A549 (cell line): ENCODE measurements at regions not wholly inside any gene's neighbourhood (a gene's known extent, or its start where the extent isn't known, plus 50 kb on each side); places are given as distances from the start of the nearest gene placed in this dataset.
A peak's percentile ranks its signal among the peaks of the same experiment; 100 is the strongest.

Experiments
- ATAC-seq, 2 experiments: fragments of 200-7000 bp in 1 of 2; fragments of >200 bp in 1 of 2; cut with Nextera tagmentation in 1 of 2; cut with Tn5 transposase in 1 of 2; 3 replicates each; pipeline versions ENCODE4 v1.8.0 to v1.9.1; 2018 to 2020; ENCODE audit warnings: mild to moderate bottlenecking in 1 of 2, moderate library complexity in 1 of 2
- CTCF ChIA-PET: fragments of 300-600 bp; sonication (Branson Sonifier 250); formaldehyde crosslinking; extraction: SDS; loops from one replicate; lab custom pipeline; 2021; ENCODE audit warnings: antibody characterized with exemption, inconsistent platforms; lab: Yijun Ruan, JAX
- POLR2A ChIA-PET: fragments of 350-600 bp; formaldehyde crosslinking; extraction: SDS; loops from one replicate; lab custom pipeline; 2021; ENCODE audit warnings: antibody characterized with exemption, inconsistent platforms; lab: Yijun Ruan, JAX
- DNase-seq, 2 experiments: peaks; one replicate each; pipeline versions ENCODE4 v3.0.0 to v3.0.0-alpha.2; 2011 to 2016; ENCODE audit warnings: low read depth in 1 of 2, low spot score in 1 of 2
- FAIRE-seq: peaks from 2 replicates; lab custom pipeline; 2011; peaks lifted over from hg19 to GRCh38; lab: Jason Lieb, UNC
- H3K27ac ChIP-seq, 2 experiments: fragments of >200 bp; sonication (Bioruptor Twin); formaldehyde crosslinking; 3 replicates each; pipeline ENCODE4 v1.5.1; 2016 to 2017
- H3K4me1 ChIP-seq: fragments of >200 bp; sonication (Bioruptor Twin); formaldehyde crosslinking; 3 replicates; pipeline ENCODE4 v1.6.1; 2016
- H3K4me2 ChIP-seq: fragments of >200 bp; sonication (Bioruptor Twin); formaldehyde crosslinking; 3 replicates; pipeline ENCODE4 v1.6.1; 2016
- H3K4me3 ChIP-seq: fragments of >200 bp; sonication (Bioruptor Twin); formaldehyde crosslinking; 3 replicates; pipeline ENCODE4 v1.5.1; 2016
- H3K9me3 ChIP-seq: fragments of >200 bp; sonication (Bioruptor Twin); formaldehyde crosslinking; 3 replicates; pipeline ENCODE4 v1.6.1; 2016
- CBX2 ChIP-seq: fragments of 200-600 bp; sonication (generic); IDR thresholded peaks from 2 replicates; pipeline ENCODE4 v1.6.1; 2016; ENCODE audit warnings: low read depth, mild to moderate bottlenecking, borderline replicate concordance
- CBX8 ChIP-seq: fragments of 200-600 bp; sonication (generic); IDR thresholded peaks from 2 replicates; pipeline ENCODE4 v1.6.1; 2016
- CHD2 ChIP-seq: fragments of 150-350 bp; IDR thresholded peaks from 2 replicates; pipeline ENCODE4 v1.6.1; 2014; ENCODE audit warnings: low read length; ENCODE audit not compliant: partially characterized antibody
- ESRRA ChIP-seq: fragments of 150-350 bp; IDR thresholded peaks from 2 replicates; pipeline ENCODE4 v1.6.1; 2014; ENCODE audit warnings: mild to moderate bottlenecking, low read length, borderline replicate concordance
- FOSL2 ChIP-seq, 2 experiments: fragments of 450-650 bp in 1 of 2; fragments of >200 bp in 1 of 2; sonication (Bioruptor Twin) in 1 of 2; formaldehyde crosslinking; IDR thresholded peaks; 2 replicates each; pipeline versions ENCODE4 v1.5.0 to v1.6.1; 2016 to 2020; ENCODE audit warnings: mild to moderate bottlenecking in 1 of 2, moderate library complexity in 1 of 2
- GATA3 ChIP-seq: IDR thresholded peaks from 2 replicates; pipeline ENCODE4 v1.6.1; 2012; ENCODE audit warnings: borderline replicate concordance
- HEYL ChIP-seq: fragments of 250-450 bp; sonication (Bioruptor Pico); IDR thresholded peaks from 2 replicates; pipeline ENCODE4 v1.8.0; 2021; ENCODE audit warnings: mild to moderate bottlenecking, moderate library complexity
- HOXA7 ChIP-seq: fragments of 250-450 bp; sonication (Bioruptor Pico); IDR thresholded peaks from 2 replicates; pipeline ENCODE4 v1.5.0; 2020; ENCODE audit warnings: mild to moderate bottlenecking, moderate library complexity
- HOXB5 ChIP-seq: fragments of 250-450 bp; sonication (Bioruptor Pico); IDR thresholded peaks from 2 replicates; pipeline ENCODE4 v1.5.0; 2020; ENCODE audit warnings: mild to moderate bottlenecking, moderate library complexity
- KDM5A ChIP-seq: fragments of 200-600 bp; sonication (generic); IDR thresholded peaks from 2 replicates; pipeline ENCODE4 v1.6.1; 2016; ENCODE audit warnings: antibody characterized with exemption, mild to moderate bottlenecking
- MAFK ChIP-seq: fragments of 450-650 bp; IDR thresholded peaks from 2 replicates; pipeline ENCODE4 v1.6.1; 2014; ENCODE audit not compliant: partially characterized antibody
- NPAS2 ChIP-seq: fragments of 250-450 bp; sonication (Bioruptor Pico); IDR thresholded peaks from 2 replicates; pipeline ENCODE4 v1.8.0; 2022; ENCODE audit warnings: mild to moderate bottlenecking, moderate library complexity, borderline replicate concordance
- PHF8 ChIP-seq: fragments of 200-600 bp; sonication (generic); IDR thresholded peaks from 2 replicates; pipeline ENCODE4 v1.6.1; 2016; ENCODE audit warnings: low read depth, mild to moderate bottlenecking, antibody characterized with exemption, moderate library complexity, borderline replicate concordance
- RARB ChIP-seq: fragments of 250-450 bp; sonication (Bioruptor Pico); IDR thresholded peaks from 2 replicates; pipeline ENCODE4 v1.8.0; 2021; ENCODE audit warnings: mild to moderate bottlenecking, moderate library complexity
- RNF2 ChIP-seq: fragments of 200-600 bp; sonication (generic); IDR thresholded peaks from 2 replicates; pipeline ENCODE4 v1.6.1; 2016; ENCODE audit warnings: low read depth, mild to moderate bottlenecking, antibody characterized with exemption, moderate library complexity, borderline replicate concordance
- TFCP2L1 ChIP-seq: fragments of 250-450 bp; sonication (Bioruptor Pico); IDR thresholded peaks from 2 replicates; pipeline ENCODE4 v1.5.0; 2021; ENCODE audit warnings: mild to moderate bottlenecking
- ZC3H11A ChIP-seq: fragments of 450-650 bp; IDR thresholded peaks from 2 replicates; pipeline ENCODE4 v1.6.1; 2014; ENCODE audit warnings: antibody characterized with exemption, mild to moderate bottlenecking
- ZSCAN20 ChIP-seq: fragments of 250-450 bp; sonication (Bioruptor Pico); IDR thresholded peaks from 2 replicates; pipeline ENCODE4 v1.8.0; 2022; ENCODE audit warnings: mild to moderate bottlenecking, moderate library complexity
- WGBS: methylation state at CpG from one replicate; pipeline ENCODE4 v1.1.6; 2017; ENCODE audit errors: missing lambda C conversion rate; 5-methylcytosine and 5-hydroxymethylcytosine counted together
- TF ChIP-seq, protein P1 (sequence below): fragments of 450-650 bp; IDR thresholded peaks from 2 replicates; pipeline ENCODE4 v1.6.1; 2014; ENCODE audit warnings: antibody characterized with exemption
- TF ChIP-seq, protein P2 (sequence below): fragments of 150-350 bp; IDR thresholded peaks from 2 replicates; pipeline ENCODE4 v1.6.1; 2014; ENCODE audit warnings: low read depth, mild to moderate bottlenecking, low read length

DNA sequence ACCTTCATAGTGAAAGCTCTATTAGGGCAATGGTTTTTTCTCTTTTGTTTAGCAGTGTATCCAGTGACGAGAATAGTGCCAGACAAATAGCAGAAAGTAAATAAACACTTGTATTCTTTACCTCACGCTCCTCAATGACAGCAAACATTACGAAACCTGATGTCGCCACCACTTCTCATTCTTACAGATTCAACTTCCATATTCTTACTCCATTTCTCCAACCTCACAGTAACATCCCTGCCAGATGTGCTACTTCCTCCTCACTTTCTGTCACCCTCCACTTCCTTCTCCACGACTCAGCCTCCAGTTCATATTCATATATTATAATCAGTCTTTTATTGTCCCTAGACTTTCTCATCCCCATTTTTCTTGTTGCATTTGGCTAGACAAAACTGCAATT, 1956.2 kb upstream of the AGA start:
- Histone ChIP-seq H3K4me3 (no peak overlapping the region), H3K4me2 (no peak overlapping the region), H3K4me1 (no peaks in the 10 kb centered on the region), H3K9me3 (no peaks in the 10 kb centered on the region), H3K27ac (no peak overlapping the region)
- no peak for DNase-seq
- CTCF ChIA-PET = interaction anchor here (0.6 kb wide), 1 partner anchor 840 kb away, joined by 3 read pairs; no protein-coding TSS in a partner anchor
- 10% methylated on average over 5 of the region's 5 CpGs for WGBS
- no peak for FAIRE-seq
- POLR2A ChIA-PET = no interaction called here
- no peak for ATAC-seq
- TF ChIP-seq RNF2 = no peak
- no peak for TF ChIP-seq TFCP2L1 (CRISPR knock-in tag)
- no peak for TF ChIP-seq FOSL2 (IDR thresholded peaks at IDR 0.05)
- TF ChIP-seq FOSL2 (CRISPR knock-in tag; IDR thresholded peaks at IDR 0.05) = no peak

DNA sequence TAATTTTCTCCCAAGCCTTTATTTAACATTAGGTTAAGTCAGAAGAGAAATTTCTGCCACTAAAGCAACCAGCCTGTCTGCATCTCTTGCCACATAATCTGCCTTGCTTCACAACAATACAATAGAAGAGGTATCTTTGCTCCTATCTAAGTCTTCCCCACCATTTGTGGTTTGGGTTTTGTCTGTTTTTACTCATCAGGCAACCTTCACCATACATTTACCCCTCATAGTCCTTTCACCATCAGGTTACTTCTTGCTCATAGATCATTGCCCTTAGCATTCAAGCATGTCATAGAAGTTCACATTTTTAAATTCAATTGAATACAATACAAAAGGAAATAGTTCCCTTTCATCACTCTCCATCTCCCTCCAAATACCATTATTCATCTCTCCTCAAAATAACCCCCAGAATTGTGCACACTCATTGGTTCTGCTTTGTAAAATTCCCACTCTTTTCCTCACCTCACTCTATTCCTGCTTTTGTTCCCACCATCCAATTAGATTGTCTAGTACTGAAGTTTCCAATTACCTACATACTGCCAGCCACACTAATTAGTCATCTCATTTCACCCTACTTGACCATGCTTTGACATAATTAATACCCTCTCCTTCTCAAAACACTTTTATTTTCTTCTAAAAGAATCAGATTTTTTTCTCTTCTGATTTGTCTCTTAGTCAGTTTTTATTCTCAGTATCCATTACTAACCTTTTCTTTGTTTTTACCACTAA, 1957.0 kb upstream of the AGA start:
- Histone ChIP-seq H3K4me3 (no peak overlapping the region), H3K27ac (no peak overlapping the region), H3K9me3 (no peaks in the 10 kb centered on the region), H3K4me1 (no peaks in the 10 kb centered on the region), H3K4me2 (no peak overlapping the region)
- ChIA-PET POLR2A (no interaction called here), CTCF (no interaction called here)
- ATAC-seq = no peak
- TF ChIP-seq FOSL2 (IDR thresholded peaks at IDR 0.05) = no peak
- no peak for TF ChIP-seq FOSL2 (CRISPR knock-in tag; IDR thresholded peaks at IDR 0.05)
- TF ChIP-seq NPAS2 = no peak
- TF ChIP-seq KDM5A = no peak
- TF ChIP-seq RNF2 = no peak
- TF ChIP-seq HEYL (CRISPR knock-in tag) = no peak
- TF ChIP-seq, protein P1, sequence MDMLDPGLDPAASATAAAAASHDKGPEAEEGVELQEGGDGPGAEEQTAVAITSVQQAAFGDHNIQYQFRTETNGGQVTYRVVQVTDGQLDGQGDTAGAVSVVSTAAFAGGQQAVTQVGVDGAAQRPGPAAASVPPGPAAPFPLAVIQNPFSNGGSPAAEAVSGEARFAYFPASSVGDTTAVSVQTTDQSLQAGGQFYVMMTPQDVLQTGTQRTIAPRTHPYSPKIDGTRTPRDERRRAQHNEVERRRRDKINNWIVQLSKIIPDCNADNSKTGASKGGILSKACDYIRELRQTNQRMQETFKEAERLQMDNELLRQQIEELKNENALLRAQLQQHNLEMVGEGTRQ = no peak
- no peak for TF ChIP-seq HOXB5
- TF ChIP-seq HOXA7 (CRISPR knock-in tag) = no peak
- FAIRE-seq = no peak
- DNase-seq = no peak

DNA sequence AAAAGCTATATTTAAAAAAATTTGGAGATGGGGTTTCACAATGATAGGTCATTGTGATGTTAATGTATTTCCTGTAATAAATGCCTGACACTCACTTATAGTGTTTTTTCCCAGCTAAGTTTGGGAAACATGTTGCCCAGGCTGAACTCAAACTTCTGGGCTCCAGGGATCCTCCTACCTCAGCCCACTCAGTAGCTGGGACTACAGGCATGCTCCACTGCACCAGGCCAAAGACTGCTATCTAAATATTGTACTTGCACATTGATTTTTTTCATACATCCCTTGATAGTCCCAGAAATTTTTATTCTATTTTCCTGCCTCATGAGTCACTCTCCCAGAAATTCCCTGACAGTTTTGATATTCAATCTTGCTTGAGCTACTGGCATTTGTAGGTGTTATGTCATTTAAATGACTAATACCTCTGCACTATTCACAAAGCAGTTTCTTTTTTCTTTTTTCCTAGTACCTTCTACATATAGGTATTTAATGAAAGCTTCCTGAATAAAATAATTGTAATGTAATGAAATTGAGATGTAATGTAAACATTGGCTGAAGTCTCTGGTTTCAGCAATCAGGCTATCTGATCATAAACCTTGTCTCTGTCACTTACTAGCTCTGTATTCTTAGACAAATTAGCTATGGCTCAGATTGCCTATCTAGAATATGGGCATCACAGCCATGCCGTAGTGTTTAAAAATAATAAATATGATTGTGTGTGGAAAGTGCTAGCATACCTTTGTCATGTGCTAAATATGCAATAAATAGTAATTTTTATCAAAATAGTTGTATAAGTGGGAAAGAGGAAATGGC, 1973.0 kb upstream of the AGA start:
- ATAC-seq (no peak), FAIRE-seq (no peak), DNase-seq (no peak)
- H3K9me3 ChIP-seq = no peaks in the 10 kb centered on the region
- no peak overlapping the region for H3K4me3 ChIP-seq
- ChIA-PET POLR2A (no interaction called here), CTCF (no interaction called here)
- 26% methylated on average over 1 of the region's 1 CpG for WGBS
- TF ChIP-seq ZSCAN20 (CRISPR knock-in tag) (no peak), CHD2 (no peak), ESRRA (no peak), CBX2 (no peak), PHF8 (no peak), MAFK (no peak), CBX8 (no peak), GATA3 (no peak), RARB (CRISPR knock-in tag) (no peak), ZC3H11A (no peak)
- TF ChIP-seq, protein P2, sequence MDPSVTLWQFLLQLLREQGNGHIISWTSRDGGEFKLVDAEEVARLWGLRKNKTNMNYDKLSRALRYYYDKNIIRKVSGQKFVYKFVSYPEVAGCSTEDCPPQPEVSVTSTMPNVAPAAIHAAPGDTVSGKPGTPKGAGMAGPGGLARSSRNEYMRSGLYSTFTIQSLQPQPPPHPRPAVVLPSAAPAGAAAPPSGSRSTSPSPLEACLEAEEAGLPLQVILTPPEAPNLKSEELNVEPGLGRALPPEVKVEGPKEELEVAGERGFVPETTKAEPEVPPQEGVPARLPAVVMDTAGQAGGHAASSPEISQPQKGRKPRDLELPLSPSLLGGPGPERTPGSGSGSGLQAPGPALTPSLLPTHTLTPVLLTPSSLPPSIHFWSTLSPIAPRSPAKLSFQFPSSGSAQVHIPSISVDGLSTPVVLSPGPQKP = no peak
- peaks cover 3% of the 10 kb centered on the region; the same call in 1 of the 3 replicates for H3K4me1 ChIP-seq
- H3K4me2 ChIP-seq = peak overlapping the region; percentile 43; the same call in 2 of the 3 replicates
- H3K27ac ChIP-seq = no peak overlapping the region
